Astrocyte of the spinal cord (primary cell): ENCODE measurements at regions not wholly inside any gene's neighbourhood (a gene's known extent, or its start where the extent isn't known, plus 50 kb on each side); places are given as distances from the start of the nearest gene placed in this dataset.

Source experiments
- DNase-seq: peaks from one replicate; pipeline ENCODE4 v3.0.0; 2011; ENCODE audit warnings: low read depth, low spot score
- H3K4me3 ChIP-seq: 2 replicates; pipeline ENCODE4 v1.5.1; 2011; ENCODE audit warnings: low read depth, mild to moderate bottlenecking, low read length, moderate library complexity
- CTCF ChIP-seq: IDR thresholded peaks from 2 replicates; pipeline ENCODE4 v1.5.1; 2012; ENCODE audit warnings: low read depth, mild to moderate bottlenecking, low read length, inconsistent platforms
- in situ Hi-C: cut with HindIII; loops from 2 replicates; pipeline ENCODE4 v1.10.0; 2017; ENCODE audit warnings: low sequenced_read_pairs

DNA sequence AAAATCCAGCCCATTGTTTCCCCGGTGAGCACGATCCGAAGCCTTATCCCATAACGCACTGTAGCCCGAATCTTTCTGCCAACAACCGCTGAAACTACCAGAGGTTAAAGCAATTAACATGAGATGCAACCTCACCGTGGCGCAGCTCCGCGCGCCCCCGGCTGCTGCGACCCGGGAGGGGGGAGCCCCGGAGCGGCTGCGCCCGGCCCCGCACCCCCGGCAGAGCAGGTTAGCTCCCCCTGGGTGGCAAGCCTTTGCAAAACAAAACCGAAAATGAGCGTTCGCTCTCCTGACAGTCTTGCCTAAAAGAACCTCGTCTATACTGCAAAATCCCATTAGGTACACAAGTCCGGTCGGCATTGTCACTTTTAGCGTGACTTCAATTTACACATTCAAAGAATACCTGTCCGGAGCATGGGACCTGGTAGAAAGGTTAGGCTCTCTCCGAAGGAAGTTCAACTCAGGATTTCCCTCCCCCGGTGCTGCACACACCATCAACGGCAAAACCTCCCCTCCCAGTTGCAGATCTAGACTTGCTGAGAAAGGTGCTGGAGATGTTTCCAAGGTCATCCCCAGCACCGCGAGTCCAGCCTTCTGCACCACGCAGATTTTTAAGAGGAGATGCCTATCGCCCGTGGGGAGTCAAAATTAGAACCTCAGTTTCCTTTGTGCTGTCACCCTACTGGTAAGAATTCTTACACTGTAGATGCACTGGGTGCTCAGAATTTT lies 107.5 kb downstream of the ZNF281 start:
- peak overlapping the region; percentile 68 for H3K4me3 ChIP-seq
- no peak for TF ChIP-seq CTCF
- DNase-seq, result peak; percentile 21
- in situ Hi-C loops, result no loop called here

DNA sequence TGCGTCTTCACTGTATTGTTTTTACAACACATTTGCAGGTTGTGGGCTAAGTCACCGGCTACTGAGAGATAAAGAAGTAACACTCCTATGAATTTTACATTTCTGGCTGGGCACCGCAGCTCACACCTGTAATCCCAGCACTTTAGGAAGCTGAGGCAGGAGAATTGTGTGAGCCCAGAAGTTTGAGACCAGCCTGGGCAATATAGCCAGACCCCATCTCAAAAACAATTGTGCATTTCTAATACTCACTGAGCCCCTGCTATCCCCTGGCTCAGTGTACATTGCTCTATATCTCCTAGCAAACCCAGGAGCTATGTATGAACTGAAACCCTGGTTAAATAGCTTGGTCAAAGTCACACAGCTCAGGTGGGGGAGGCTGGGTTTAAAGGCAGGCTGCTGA lies 108.7 kb downstream of the ZNF281 start:
- no peak for TF ChIP-seq CTCF
- in situ Hi-C loops, result no loop called here
- no peak for DNase-seq
- no peak overlapping the region for H3K4me3 ChIP-seq

GRCh38 chr1:200299571-200299970 lies 110.3 kb downstream of the ZNF281 start:
- TF ChIP-seq CTCF, result no peak
- no peak overlapping the region for H3K4me3 ChIP-seq
- in situ Hi-C loops, result no loop called here
- DNase-seq, result no peak

GRCh38 chr1:200298242-200298641 lies 111.6 kb downstream of the ZNF281 start:
- TF ChIP-seq CTCF, result no peak
- in situ Hi-C loops, result no loop called here
- no peak overlapping the region for H3K4me3 ChIP-seq
- DNase-seq, result no peak

GRCh38 chr1:200296091-200296661 lies 113.7 kb downstream of the ZNF281 start:
- DNase-seq, result no peak
- H3K4me3 ChIP-seq, result no peak overlapping the region
- no peak for TF ChIP-seq CTCF
- in situ Hi-C loops, result no loop called here

- no peak overlapping the region for H3K4me3 ChIP-seq
- no peak for TF ChIP-seq CTCF
- DNase-seq, result no peak
- in situ Hi-C loops, result no loop called here
Observed at GRCh38 chr1:200294241-200294640, 115.6 kb downstream of the ZNF281 start.
